GM10266 (cell line): ENCODE measurements at regions not wholly inside any gene's neighbourhood (a gene's known extent, or its start where the extent isn't known, plus 50 kb on each side); places are given as distances from the start of the nearest gene placed in this dataset.

Experiments
- DNase-seq: peaks from one replicate; pipeline ENCODE4 v3.0.0; 2012; ENCODE audit errors: extremely low spot score
- CTCF ChIP-seq: IDR thresholded peaks from 2 replicates; pipeline ENCODE4 v1.5.1; 2012; ENCODE audit warnings: mild to moderate bottlenecking, low read depth; ENCODE audit not compliant: control insufficient read depth, insufficient read depth; ENCODE audit errors: missing control alignments

DNA sequence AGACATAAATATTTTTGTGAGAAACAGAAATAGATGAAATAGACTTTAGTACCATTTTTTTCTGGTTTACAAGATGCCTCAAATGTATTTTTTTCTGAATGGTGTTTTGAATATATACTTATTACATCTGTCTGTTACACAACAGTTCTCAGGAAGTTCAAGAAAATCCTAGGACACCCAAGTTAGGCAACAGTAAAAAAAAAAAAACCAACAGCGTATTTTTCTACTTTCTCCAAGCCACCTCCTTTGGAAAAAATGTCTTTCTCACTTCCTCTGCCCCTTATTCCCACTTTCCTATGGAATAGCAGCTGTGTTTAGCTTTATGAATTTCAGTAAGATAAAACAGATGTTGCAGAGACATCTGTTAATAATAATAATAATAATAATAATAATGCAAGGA, 489.6 kb upstream of the KLF12 start:
- DNase-seq: no peak
- TF ChIP-seq CTCF: no peak

GRCh38 chr13:74622284-74622683, 488.1 kb upstream of the KLF12 start:
- no peak for TF ChIP-seq CTCF
- no peak for DNase-seq

- DNase-seq: no peak
- TF ChIP-seq CTCF: no peak
Observed at GRCh38 chr13:74620711-74621110, 486.5 kb upstream of the KLF12 start.

DNA sequence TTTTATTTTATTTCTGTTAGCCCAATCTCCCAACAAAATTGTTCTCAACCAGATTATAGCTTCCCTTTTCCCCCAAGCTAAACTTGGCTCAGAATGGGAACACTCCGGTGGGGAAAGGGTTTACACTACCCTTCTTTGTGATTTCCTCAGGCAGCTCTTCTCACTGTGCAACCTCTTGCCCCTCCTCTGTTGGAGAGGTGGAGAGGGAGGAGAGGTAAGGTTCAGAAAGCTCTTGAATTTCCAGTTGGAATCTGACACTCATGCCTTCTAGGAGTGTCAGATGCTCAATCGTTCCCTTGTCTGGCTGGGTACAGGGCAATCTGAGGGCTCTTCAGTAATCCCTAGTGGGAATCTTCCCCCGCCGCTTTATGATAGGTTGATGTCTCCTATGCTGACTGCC, 486.1 kb upstream of the KLF12 start:
- no peak for TF ChIP-seq CTCF

DNA sequence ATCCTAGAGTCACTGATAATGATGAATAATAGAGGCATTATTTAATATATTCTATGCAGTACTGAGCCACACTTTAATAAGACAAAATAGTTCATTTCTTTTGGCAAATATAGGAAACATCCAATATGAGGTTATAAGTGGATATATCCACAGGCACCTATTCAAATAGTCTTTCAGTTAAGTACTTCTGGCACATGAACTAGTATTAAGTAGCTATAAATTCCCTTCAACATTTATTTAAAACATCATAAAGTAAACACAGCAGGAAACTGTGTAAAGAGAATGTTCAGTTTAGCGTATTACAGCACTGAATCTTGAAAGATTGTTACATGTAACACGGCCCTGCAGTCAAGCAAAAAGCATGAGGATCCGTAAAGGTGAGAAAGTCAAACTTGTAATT, 463.3 kb upstream of the KLF12 start:
- DNase-seq: no peak

More for the DNA sequence above, 486.1 kb upstream of the KLF12 start:
- DNase-seq: no peak

DNA sequence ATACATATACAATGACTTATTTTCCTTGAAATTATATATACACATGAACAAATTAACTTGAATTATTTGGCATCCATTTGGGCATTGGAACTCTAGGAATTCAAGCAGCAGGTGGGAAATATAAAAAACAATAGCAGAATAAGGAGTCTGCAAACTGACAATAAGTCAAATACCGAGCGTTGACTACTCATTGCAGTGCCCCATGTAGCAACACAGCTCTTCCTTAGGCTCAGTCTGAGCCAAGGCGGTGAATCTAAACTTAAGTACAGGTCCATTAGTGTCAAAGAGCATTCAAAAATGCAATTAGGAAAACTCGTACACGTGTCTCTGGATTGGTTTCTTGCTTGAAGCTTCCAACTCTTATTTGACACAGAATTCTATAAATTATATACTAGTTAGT, 462.5 kb upstream of the KLF12 start:
- DNase-seq: no peak
- no peak for TF ChIP-seq CTCF

More for the DNA sequence above, 463.3 kb upstream of the KLF12 start:
- no peak for TF ChIP-seq CTCF

- DNase-seq: no peak
- no peak for TF ChIP-seq CTCF
Observed at GRCh38 chr13:74593688-74594087, 459.5 kb upstream of the KLF12 start.

DNA sequence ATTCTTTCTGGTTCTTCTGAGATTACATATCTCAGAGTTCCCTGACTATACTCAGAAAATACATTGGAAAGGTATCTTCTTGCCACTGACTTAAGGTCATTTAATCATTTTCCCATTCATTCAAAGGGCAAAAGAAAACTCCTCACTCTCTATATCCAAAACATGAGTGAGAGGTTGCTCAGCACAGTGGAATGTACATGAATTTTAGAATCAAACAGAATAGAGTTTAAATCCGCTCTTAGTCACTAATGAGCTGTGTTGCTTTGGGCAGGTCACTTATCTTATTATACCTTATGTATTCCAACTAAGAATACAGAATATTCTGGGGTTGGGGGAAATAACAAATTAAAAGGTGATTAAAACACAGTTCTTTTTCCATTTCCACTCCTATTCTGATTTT, 452.6 kb upstream of the KLF12 start:
- TF ChIP-seq CTCF: no peak
- no peak for DNase-seq
